ENCODE measurements at regions not wholly inside any gene's neighbourhood (a gene's known extent, or its start where the extent isn't known, plus 50 kb on each side); places are given as distances from the start of the nearest gene placed in this dataset.

- TF ChIP-seq EZH2 (IDR thresholded peaks at IDR 0.05; ENCODE audit: low read depth, unreplicated experiment) (no peak), CTCF (conservative IDR thresholded peaks at IDR 0.05; ENCODE audit: low read depth in 2 of 2) (no peak), REST (IDR thresholded peaks at IDR 0.05; ENCODE audit: unreplicated experiment) (no peak), POLR2AphosphoS5 (IDR thresholded peaks at IDR 0.05; ENCODE audit: low read depth) (no peak), EZH2phosphoT487 (IDR thresholded peaks at IDR 0.05; ENCODE audit: unreplicated experiment) (no peak), ETS1 (IDR thresholded peaks at IDR 0.05) (no peak)
Observed at GRCh38 chr7:69020536-69020935, 577.7 kb upstream of the AUTS2 start.
